AG10803 (cell line): ENCODE measurements at regions not wholly inside any gene's neighbourhood (a gene's known extent, or its start where the extent isn't known, plus 50 kb on each side); places are given as distances from the start of the nearest gene placed in this dataset.
"Not testable (repeated sequence)": the region's sequence is repeated elsewhere in the genome, so short reads cannot be mapped to it uniquely, and the experiment has no call there.

ENCODE experiments used
- DNase-seq: peaks from one replicate; pipeline ENCODE4 v3.0.0; 2010; ENCODE audit warnings: low read depth
- H3K4me3 ChIP-seq: 2 replicates; pipeline ENCODE4 v1.5.1; 2011; ENCODE audit warnings: mild to moderate bottlenecking, low read length, control low read depth
- CTCF ChIP-seq: conservative IDR thresholded peaks from 2 replicates; pipeline ENCODE4 v1.5.1; 2011; ENCODE audit warnings: mild to moderate bottlenecking, low read length, control low read depth, inconsistent platforms

- no peak overlapping the region for H3K4me3 ChIP-seq
- no peak for TF ChIP-seq CTCF
- no peak for DNase-seq
Measured at GRCh38 chr1:168490306-168490705, 53.5 kb downstream of the XCL2 start.

- H3K4me3 ChIP-seq: no peak overlapping the region
- DNase-seq: peak; percentile 91
- TF ChIP-seq CTCF: no peak
Measured at GRCh38 chr1:168488138-168488537, 55.7 kb downstream of the XCL2 start.

GRCh38 chr1:168486820-168487219 is 57.0 kb downstream of the XCL2 start:
- DNase-seq: not testable (repeated sequence)

GRCh38 chr1:168485048-168485447 is 58.7 kb downstream of the XCL2 start:
- peak; percentile 80 for DNase-seq

More at GRCh38 chr1:168486820-168487219, 57.0 kb downstream of the XCL2 start:
- not testable (repeated sequence) for H3K4me3 ChIP-seq

GRCh38 chr1:168484083-168484482 is 59.7 kb downstream of the XCL2 start:
- H3K4me3 ChIP-seq: no peak overlapping the region
- DNase-seq: no peak
- no peak for TF ChIP-seq CTCF

More at GRCh38 chr1:168485048-168485447, 58.7 kb downstream of the XCL2 start:
- no peak overlapping the region for H3K4me3 ChIP-seq
- TF ChIP-seq CTCF: no peak

GRCh38 chr1:168483539-168483938 is 60.3 kb downstream of the XCL2 start:
- H3K4me3 ChIP-seq: no peak overlapping the region
- DNase-seq: peak; percentile 95
- TF ChIP-seq CTCF: no peak

GRCh38 chr1:168482106-168482505 is 61.7 kb downstream of the XCL2 start:
- no peak for TF ChIP-seq CTCF
- peak; percentile 75 for DNase-seq
- no peak overlapping the region for H3K4me3 ChIP-seq

- DNase-seq: no peak
- no peak overlapping the region for H3K4me3 ChIP-seq
- no peak for TF ChIP-seq CTCF
Measured at GRCh38 chr1:168481586-168481985, 62.2 kb downstream of the XCL2 start.
